SK-N-SH treated with all-trans-retinoic acid at 6 μM for 48 hours (cell line): ENCODE measurements at regions not wholly inside any gene's neighbourhood (a gene's known extent, or its start where the extent isn't known, plus 50 kb on each side); places are given as distances from the start of the nearest gene placed in this dataset.

Experiments
- ARNTL ChIP-seq: fragments of 450-650 bp; formaldehyde crosslinking; IDR thresholded peaks from 2 replicates; pipeline ENCODE4 v1.5.0; 2020; ENCODE audit warnings: low read depth, mild to moderate bottlenecking, moderate library complexity, borderline replicate concordance
- OSR1 ChIP-seq: fragments of 250-450 bp; sonication (Bioruptor Pico); IDR thresholded peaks from 2 replicates; pipeline ENCODE4 v1.8.0; 2022; ENCODE audit warnings: moderate library complexity, mild to moderate bottlenecking, inconsistent platforms
- RARB ChIP-seq: fragments of 250-450 bp; sonication (Bioruptor Pico); IDR thresholded peaks from 2 replicates; pipeline ENCODE4 v1.8.0; 2021; ENCODE audit warnings: mild to moderate bottlenecking, moderate library complexity
- TCF4 ChIP-seq: fragments of 250-450 bp; sonication (Bioruptor Pico); IDR thresholded peaks from 2 replicates; pipeline ENCODE4 v1.8.0; 2021; ENCODE audit warnings: mild to moderate bottlenecking, moderate library complexity, borderline replicate concordance
- ZFP30 ChIP-seq: fragments of 450-650 bp; formaldehyde crosslinking; IDR thresholded peaks from 2 replicates; pipeline ENCODE4 v1.5.0; 2022; ENCODE audit warnings: mild to moderate bottlenecking, moderate library complexity
- ZNF565 ChIP-seq: fragments of 450-650 bp; formaldehyde crosslinking; conservative IDR thresholded peaks from 2 replicates; pipeline ENCODE4 v1.5.0; 2020; ENCODE audit warnings: low read depth, mild to moderate bottlenecking, moderate library complexity
- ZNF70 ChIP-seq: fragments of 450-650 bp; formaldehyde crosslinking; IDR thresholded peaks from 2 replicates; pipeline ENCODE4 v1.5.0; 2020; ENCODE audit warnings: mild to moderate bottlenecking, moderate library complexity
- ZNF8 ChIP-seq: fragments of 450-650 bp; formaldehyde crosslinking; IDR thresholded peaks from 2 replicates; pipeline ENCODE4 v1.5.0; 2020; ENCODE audit warnings: mild to moderate bottlenecking, moderate library complexity
- TF ChIP-seq, protein P1 (sequence below): fragments of 250-450 bp; sonication (Bioruptor Pico); IDR thresholded peaks from 2 replicates; pipeline ENCODE4 v1.8.0; 2020; ENCODE audit warnings: mild to moderate bottlenecking, moderate library complexity, borderline replicate concordance
- TF ChIP-seq, protein P2 (sequence below): fragments of 250-450 bp; sonication (Bioruptor Pico); IDR thresholded peaks from 2 replicates; pipeline ENCODE4 v1.5.1; 2021; ENCODE audit warnings: mild to moderate bottlenecking, moderate library complexity
- TF ChIP-seq, protein P3 (sequence below): fragments of 250-450 bp; sonication (Bioruptor Pico); IDR thresholded peaks from 2 replicates; pipeline ENCODE4 v1.5.1; 2020; ENCODE audit warnings: low read depth, mild to moderate bottlenecking, moderate library complexity

DNA sequence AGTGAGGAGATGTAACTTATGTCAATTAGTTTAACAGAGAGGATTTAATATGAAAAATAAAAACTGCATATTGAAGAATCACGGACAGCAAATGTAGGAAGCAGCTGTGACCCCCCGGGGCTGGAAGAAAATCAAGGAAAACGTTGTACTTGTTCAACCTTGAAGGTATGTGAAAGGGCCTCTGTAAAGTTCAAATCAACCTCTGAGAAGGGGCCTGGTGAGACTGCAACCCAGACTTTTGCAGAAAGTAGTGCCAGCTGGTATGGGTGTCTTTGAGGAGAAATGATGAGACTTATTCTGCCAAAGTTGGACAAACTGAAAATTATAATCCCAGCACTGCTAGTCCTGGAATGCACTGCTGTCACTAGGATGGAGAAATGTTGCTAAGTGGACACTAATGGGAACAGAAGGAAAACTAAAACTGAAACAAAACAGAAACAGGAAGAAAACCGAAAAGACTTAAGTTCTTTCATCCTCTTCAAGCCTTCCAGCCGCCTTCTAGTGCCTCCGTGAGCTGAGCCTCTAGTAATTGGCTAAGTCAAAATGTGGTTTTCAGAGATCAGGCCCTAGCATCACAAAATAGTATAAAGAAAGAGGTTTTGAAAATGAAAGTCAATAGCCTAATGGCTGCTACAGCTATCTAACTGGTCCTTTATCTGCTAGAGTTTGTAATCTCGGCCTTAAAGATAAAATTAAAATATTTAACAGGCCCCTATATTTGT, 253.7 kb upstream of the SORCS1 start:
- TF ChIP-seq RARB = no peak
- no peak for TF ChIP-seq ZNF565 (CRISPR knock-in tag)
- no peak for TF ChIP-seq ZFP30 (CRISPR knock-in tag)
- no peak for TF ChIP-seq TCF4 (CRISPR knock-in tag)
- TF ChIP-seq ZNF70 (CRISPR knock-in tag) = no peak
- TF ChIP-seq, protein P1, sequence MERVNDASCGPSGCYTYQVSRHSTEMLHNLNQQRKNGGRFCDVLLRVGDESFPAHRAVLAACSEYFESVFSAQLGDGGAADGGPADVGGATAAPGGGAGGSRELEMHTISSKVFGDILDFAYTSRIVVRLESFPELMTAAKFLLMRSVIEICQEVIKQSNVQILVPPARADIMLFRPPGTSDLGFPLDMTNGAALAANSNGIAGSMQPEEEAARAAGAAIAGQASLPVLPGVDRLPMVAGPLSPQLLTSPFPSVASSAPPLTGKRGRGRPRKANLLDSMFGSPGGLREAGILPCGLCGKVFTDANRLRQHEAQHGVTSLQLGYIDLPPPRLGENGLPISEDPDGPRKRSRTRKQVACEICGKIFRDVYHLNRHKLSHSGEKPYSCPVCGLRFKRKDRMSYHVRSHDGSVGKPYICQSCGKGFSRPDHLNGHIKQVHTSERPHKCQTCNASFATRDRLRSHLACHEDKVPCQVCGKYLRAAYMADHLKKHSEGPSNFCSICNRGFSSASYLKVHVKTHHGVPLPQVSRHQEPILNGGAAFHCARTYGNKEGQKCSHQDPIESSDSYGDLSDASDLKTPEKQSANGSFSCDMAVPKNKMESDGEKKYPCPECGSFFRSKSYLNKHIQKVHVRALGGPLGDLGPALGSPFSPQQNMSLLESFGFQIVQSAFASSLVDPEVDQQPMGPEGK = no peak
- TF ChIP-seq OSR1 (CRISPR knock-in tag) = no peak
- TF ChIP-seq, protein P2, sequence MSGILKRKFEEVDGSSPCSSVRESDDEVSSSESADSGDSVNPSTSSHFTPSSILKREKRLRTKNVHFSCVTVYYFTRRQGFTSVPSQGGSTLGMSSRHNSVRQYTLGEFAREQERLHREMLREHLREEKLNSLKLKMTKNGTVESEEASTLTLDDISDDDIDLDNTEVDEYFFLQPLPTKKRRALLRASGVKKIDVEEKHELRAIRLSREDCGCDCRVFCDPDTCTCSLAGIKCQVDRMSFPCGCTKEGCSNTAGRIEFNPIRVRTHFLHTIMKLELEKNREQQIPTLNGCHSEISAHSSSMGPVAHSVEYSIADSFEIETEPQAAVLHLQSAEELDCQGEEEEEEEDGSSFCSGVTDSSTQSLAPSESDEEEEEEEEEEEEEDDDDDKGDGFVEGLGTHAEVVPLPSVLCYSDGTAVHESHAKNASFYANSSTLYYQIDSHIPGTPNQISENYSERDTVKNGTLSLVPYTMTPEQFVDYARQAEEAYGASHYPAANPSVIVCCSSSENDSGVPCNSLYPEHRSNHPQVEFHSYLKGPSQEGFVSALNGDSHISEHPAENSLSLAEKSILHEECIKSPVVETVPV (CRISPR knock-in tag) = no peak
- TF ChIP-seq ARNTL (CRISPR knock-in tag) = no peak
- TF ChIP-seq, protein P3, sequence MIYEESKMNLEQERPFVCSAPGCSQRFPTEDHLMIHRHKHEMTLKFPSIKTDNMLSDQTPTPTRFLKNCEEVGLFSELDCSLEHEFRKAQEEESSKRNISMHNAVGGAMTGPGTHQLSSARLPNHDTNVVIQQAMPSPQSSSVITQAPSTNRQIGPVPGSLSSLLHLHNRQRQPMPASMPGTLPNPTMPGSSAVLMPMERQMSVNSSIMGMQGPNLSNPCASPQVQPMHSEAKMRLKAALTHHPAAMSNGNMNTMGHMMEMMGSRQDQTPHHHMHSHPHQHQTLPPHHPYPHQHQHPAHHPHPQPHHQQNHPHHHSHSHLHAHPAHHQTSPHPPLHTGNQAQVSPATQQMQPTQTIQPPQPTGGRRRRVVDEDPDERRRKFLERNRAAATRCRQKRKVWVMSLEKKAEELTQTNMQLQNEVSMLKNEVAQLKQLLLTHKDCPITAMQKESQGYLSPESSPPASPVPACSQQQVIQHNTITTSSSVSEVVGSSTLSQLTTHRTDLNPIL (CRISPR knock-in tag) = no peak
- no peak for TF ChIP-seq ZNF8 (CRISPR knock-in tag)
